ENCODE measurements at regions not wholly inside any gene's neighbourhood (a gene's known extent, or its start where the extent isn't known, plus 50 kb on each side); places are given as distances from the start of the nearest gene placed in this dataset.

GRCh38 chr17:15888436-15888835 lies 56.5 kb upstream of the ADORA2B start:
- TF ChIP-seq EZH2 (IDR thresholded peaks at IDR 0.05) (no peak), POLR2AphosphoS5 (IDR thresholded peaks at IDR 0.05; ENCODE audit: borderline replicate concordance, low read depth, low read length) (no peak), FOXP2 (optimal IDR thresholded peaks at IDR 0.05; ENCODE audit: control extremely low read depth, extremely low read length, insufficient read depth) (no peak)
